ENCODE measurements at regions not wholly inside any gene's neighbourhood (a gene's known extent, or its start where the extent isn't known, plus 50 kb on each side); places are given as distances from the start of the nearest gene placed in this dataset.

DNA sequence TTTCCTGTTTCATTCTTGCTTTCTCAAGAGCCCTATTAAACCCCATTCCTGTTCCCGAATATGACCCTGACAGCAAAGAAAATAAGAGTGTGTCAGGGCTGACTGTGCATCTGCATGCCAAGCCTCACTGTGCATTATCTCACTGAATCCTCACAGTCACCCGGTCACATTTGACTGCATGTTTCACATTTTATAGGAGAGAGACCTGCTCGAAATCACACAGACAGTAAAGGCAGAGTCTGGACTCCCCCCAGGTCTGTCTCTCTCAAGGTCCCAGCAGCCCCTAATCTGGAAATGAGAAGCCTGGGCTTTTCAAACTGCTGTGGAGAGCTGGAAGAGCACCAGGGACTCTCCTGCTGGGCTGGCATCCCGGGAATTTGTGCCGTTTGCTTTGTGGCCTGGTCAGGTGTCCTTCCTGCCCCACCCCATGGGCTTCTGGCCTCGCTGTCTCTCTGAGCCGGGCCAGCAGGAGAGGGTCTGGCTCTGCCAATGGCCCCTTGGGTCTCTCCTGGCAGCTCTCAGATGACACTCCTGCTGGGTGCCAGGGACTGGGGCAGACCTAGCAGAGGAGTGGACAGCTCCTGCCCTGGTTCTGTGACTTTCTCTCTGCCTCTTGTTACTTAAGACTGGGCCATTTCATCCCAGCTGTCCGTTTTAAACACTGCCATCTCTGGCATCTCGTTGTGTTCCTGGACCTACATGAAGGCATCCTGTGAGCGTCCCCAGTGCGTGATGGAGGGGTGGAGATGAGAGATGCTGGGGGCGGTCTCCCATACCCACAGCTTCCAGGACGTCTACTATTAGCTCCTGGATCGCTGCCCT lies 173.6 kb downstream of the ARHGAP12 start:
- DNase-seq (ENCODE audit: low read depth) = no peak

GRCh38 chr10:31753681-31754080 lies 174.9 kb downstream of the ARHGAP12 start:
- DNase-seq (ENCODE audit: low read depth) = no peak

DNA sequence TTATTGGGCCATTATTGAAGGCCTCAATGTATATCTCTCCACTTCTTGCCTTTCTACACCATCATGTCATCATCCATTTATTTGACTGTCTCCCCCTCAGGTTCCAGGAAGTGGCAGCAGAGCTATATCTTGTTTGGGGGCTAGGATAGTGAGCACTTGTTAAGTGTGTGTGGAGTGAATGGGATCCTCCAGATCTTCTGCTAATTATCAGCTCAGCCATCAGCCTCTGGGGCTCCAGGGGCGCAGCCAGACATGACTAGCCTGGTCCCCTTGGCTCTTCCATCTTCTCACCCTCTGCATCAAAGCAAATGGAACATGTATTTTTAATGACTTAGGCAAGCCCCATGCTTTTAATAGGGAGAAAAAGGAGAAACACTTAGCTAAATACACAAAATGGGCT lies 176.5 kb downstream of the ARHGAP12 start:
- no peak for DNase-seq (ENCODE audit: low read depth)

GRCh38 chr10:31751738-31752080 lies 176.9 kb downstream of the ARHGAP12 start:
- no peak for DNase-seq (ENCODE audit: low read depth)

DNA sequence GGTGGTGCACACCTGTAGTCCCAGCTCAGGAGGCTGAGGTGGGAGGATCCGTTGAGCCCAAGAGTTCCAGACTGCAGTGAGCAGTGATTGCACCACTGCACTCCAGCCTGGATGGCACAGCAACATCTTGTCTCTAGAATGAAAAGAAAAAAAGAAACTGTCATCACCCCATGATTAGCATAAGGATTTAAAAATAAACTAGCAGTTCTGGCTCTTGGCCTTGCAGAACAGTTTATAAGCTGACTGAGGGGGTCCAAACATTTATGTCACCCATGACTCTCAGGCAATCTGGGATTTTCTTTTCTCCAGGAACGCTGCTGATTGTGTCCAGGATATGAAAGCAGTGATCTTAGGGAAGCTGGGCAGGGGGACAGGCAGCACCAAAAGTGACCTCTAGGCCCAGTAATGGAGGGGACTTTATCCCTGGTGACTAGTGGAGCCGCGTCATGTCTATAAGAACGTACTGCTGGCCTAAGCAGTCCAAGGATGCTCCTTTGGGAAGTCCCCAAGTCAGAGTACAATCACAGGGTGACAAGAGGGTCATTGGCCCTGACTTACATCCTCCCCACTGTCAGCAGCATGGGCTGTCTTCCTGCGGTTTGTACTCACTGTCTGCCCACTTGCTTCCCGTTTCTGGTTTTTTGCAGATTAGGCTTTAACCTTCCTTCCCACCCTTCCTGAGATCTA lies 177.4 kb downstream of the ARHGAP12 start:
- no peak for DNase-seq (ENCODE audit: low read depth)

DNA sequence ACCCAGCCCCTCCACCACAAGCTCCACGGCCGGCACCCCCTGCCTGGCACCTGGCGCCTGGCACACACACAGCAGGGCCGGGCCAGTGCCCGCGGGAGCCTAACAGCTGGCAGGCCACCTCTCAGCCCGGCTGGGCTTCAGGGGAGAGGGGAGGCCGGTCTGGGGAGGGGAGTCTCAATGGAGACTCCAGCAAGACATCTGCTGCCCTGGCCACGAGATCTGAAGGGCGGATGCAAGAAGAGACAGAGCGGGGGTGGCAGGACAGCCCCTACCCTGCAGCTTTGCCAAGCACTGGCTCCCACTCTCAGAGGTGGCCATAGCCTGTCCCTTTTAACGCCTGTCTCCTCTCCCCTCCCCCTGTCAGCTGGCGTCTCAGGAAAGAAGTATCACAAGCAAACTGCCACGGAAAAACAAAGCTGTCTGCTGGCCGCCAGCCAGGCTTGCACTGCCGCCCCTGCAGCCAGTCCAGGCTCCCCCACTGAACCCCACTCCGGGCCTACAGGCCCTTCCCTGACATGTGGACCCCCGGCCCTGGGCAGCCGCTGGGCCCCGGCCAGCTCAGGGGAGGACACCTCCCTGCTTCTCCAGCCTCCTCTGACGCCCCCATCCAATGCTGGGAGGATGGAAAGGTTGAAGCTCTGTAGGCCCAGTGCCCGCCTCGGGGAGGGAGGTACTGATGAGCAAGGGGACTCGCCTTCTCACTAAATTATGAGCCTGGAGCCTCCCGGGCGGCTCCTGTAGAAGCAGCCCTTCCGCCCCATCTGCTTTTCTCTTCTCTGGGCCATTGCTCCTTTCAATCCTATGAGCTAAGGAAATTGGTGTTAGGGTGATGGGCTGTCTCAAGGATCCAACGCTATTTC lies 178.4 kb downstream of the ARHGAP12 start:
- DNase-seq (ENCODE audit: low read depth) = no peak

DNA sequence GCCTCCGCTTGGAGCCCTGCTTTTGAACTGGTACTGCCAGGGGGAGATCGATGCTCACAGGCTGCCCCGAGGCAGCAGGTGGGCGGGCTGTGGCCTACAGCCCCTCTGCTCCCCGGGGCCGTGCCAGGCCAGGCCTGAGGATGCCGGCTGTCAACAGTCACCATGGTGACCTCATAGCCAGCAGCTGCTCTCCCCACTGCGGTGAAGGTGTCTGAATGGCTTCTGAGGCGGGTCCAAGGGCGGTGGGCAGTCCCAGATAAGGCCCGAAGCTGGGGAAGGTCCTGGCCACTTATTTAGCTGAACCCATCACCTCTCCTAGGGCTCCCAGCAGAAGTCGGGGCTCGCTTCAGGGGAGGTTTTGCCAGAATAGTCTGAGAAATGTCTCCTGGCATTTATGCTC lies 179.3 kb downstream of the ARHGAP12 start:
- no peak for DNase-seq (ENCODE audit: low read depth)

- peak; percentile 19 for DNase-seq (ENCODE audit: low read depth)
Observed at GRCh38 chr10:31745612-31746376, 182.8 kb downstream of the ARHGAP12 start.

DNA sequence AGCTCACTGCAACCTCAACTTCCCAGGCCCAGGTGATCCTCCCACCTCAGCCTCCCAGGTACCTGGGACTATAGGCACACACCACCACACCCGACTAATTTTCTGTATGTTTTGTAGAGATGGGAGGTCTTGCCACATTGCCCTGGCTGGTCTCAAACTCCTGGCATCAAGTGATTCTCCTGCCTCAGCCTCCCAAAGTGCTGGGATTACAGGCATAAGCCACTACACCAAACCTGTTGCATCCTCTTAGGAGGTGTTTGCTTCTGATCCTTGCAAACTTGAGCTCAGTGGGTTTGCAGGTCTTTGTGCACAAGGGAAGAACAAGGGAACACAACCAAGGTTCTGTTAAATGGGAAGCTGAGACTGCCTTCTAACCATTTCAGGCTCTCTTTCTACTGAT lies 184.6 kb downstream of the ARHGAP12 start:
- no peak for DNase-seq (ENCODE audit: low read depth)

DNA sequence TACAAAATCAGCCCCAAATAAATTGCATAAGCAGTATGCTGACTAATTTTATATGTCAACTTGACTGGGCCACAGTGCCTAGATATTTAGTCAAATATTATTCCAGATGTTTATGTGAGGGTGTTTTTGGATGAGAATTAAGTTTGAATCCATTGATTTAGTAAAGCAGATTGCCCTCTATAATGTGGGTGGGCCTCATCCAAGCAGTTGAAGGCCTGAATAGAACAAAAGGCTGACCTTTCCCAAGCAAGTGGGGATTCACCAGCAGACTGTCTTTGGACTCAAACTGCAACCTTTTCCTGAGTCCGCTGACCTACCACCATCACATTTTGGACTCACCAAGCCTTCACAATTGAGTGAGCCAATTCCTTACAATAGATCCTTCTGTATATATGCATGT lies 186.4 kb downstream of the ARHGAP12 start:
- DNase-seq (ENCODE audit: low read depth) = no peak

DNA sequence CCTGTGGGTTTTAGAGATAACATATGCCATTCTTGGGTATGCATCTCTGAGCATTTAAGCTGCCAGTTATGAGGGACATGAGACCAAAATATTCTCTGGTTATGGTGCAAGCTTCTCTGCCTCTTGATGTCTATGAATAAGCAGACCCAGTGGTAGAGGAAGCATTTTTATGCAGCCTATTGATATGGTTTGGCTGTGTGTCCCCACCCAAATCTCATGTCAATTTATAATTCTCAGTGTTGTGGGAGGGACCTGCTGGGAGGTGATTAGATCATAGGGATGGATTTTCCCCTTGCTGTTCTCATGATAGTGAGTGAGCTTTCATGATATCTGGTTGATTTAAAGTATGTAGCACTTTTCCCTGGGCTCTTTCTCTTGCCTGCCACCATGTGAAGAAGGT lies 187.2 kb downstream of the ARHGAP12 start:
- DNase-seq (ENCODE audit: low read depth) = no peak

- DNase-seq (ENCODE audit: low read depth) = no peak
Observed at GRCh38 chr10:31739711-31740110, 188.9 kb downstream of the ARHGAP12 start.

DNA sequence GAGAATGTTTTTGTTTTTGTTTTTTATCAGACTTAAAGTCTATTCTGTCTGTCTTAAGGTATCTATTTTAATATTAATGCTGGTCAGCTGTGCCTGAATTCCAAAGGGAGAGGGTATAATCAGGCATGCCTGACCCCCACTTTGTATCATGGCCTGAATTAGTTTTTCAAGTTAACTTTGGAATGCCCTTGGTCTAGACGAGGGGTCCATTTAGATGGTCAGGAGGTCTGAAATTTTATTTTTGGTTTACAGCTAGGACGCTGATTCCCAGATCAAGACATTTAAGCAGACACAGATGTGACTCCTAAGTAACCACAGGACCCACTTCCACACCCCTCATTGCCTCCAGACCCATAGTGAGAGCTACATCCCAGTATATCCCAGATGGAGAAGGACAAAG lies 189.5 kb downstream of the ARHGAP12 start:
- DNase-seq (ENCODE audit: low read depth) = no peak

- DNase-seq (ENCODE audit: low read depth) = no peak
Observed at GRCh38 chr10:31731711-31732110, 196.9 kb downstream of the ARHGAP12 start.

GRCh38 chr10:31730776-31731175 lies 197.9 kb downstream of the ARHGAP12 start:
- no peak for DNase-seq (ENCODE audit: low read depth)

DNA sequence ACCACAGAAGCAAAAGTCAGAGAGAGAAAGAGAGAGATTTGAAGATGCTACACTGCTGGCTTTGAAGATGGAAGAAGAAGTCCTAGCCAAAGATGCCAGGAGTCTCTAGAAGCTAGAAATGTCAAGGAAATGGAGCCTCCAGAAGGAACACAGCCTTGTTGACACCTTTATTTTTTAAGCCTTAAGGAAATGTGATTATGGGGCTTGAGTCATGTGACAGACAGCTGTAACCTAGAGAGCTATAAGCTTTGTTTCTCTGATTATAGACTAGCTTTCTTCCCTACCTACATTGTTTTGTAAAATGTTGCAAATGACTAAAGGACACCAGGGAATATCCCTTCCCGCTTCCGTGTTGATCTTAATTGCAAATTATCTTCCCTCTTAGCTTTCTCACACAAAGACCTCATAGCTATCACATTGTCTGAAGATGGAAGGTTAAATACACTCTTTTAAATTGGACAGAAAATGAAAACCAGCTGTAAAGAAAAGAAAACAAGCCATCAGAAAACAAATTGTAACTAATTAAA lies 199.9 kb downstream of the ARHGAP12 start:
- no peak for DNase-seq (ENCODE audit: low read depth)

DNA sequence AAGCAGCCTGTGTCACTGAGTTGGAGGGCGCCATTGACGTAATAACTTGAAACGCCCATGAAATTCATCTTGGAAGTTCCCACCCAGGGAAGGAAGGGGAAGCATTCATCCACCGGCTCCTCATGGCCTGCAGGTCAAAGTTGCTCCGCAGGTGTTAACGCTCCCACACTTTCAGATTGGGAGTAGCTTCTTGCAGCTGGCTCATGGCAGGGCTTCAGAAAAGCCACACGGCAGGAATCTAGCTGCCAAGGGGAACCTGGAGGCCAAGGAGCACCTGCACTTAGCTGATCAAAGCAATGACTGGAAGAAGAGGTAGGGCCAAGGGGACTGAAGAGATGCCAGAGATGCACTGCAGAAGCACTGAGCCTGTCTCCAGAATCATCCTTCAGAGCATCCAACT lies 203.2 kb downstream of the ARHGAP12 start:
- no peak for DNase-seq (ENCODE audit: low read depth)

DNA sequence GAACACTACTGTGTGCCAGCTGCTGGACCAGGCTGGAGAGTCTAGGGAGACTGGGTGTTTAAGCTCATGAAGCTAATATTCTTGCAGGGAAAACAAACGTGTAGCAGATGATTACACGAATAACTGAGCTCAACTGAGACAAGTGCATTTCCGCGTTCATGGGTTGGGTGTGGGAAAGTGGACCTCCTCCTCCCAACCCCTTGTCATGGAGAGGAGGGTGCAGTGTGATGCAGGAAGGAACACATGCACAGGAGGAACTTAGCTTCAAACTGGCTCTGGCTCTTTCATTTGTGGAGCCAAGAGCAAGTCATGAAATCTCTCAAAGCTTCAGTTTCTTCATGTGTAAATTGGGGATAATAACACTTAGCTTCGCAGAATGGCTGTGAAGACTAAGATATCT lies 204.3 kb downstream of the ARHGAP12 start:
- no peak for DNase-seq (ENCODE audit: low read depth)

DNA sequence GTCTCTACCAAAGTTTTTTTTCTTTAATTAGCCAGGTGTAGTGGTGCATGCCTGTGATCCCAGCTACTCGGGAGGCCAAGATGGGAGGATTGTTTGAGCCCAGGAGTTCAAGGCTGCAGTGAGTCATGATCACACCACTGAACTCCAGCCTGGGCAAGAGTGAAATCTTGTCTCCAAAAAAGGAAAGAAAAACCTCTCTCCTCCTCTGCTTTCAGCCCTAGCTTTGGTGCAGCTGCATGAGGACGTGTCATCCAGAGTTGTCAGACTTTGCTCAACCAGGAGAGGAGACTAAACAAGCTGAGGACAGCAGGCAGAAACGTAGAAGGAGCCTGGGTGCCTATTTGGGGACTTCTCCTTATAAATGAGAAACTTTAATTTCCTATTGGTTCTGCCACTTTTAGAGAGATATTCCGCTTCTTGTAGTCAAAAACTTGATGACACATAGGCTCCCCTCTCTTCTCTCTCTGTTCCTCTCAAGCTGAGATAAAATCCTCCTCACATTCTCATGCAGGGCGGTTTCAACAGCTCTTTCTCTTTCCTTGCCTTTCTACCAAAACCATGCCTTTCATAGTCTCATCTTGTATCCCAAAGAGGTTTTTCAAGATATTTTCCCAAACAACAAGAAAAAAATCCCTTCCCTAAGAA lies 205.4 kb downstream of the ARHGAP12 start:
- no peak for DNase-seq (ENCODE audit: low read depth)

- DNase-seq (ENCODE audit: low read depth) = no peak
Observed at GRCh38 chr10:31721096-31721495, 207.5 kb downstream of the ARHGAP12 start.

DNA sequence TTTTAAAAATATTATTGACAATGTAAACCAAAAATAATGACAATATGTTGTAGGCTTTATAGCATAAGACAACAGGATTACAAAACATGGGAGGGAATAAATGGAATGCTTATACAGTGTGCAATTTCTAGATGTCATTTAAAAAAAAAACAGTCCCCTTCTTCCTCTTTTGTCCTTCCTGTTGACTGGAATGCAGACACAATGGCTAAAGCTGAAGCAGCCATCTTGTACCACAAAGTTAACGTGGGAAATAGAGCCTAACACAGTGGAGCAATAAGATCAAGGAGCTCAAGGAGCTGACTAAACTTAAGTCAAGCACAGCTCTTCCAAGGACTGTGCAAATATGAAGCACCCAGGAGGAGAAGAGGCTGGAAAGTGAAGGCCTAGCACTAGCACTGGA lies 208.1 kb downstream of the ARHGAP12 start:
- no peak for DNase-seq (ENCODE audit: low read depth)

Data from activated T-helper 9 cell treated with anti-CD3 and anti-CD28 coated beads, Interleukin-2, amount 50 U/mL, for 16 hours (primary cell).